Neural cell (in vitro differentiated cells): ENCODE measurements at regions not wholly inside any gene's neighbourhood (a gene's known extent, or its start where the extent isn't known, plus 50 kb on each side); places are given as distances from the start of the nearest gene placed in this dataset.

Experiments
- EP300 ChIP-seq: fragments of 450-650 bp; conservative IDR thresholded peaks from 2 replicates; pipeline ENCODE4 v1.6.1; 2014; ENCODE audit warnings: antibody characterized with exemption, mild to moderate bottlenecking, moderate library complexity; ENCODE audit not compliant: poor library complexity, severe bottlenecking
- EZH2 ChIP-seq: fragments of 200-600, 300-800 bp; shearing (Covaris generic), sonication (generic); IDR thresholded peaks from 2 replicates; pipeline ENCODE4 v1.6.1; 2014; ENCODE audit warnings: antibody characterized with exemption, low read length, borderline replicate concordance, mild to moderate bottlenecking; ENCODE audit not compliant: insufficient read depth, poor library complexity, severe bottlenecking
- MXI1 ChIP-seq: fragments of 450-650 bp; conservative IDR thresholded peaks from 2 replicates; pipeline ENCODE4 v1.6.1; 2014; ENCODE audit warnings: antibody characterized with exemption, mild to moderate bottlenecking; ENCODE audit not compliant: poor library complexity, severe bottlenecking
- RAD21 ChIP-seq: fragments of 450-650 bp; conservative IDR thresholded peaks from 2 replicates; pipeline ENCODE4 v1.6.1; 2014; ENCODE audit warnings: antibody characterized with exemption, mild to moderate bottlenecking, moderate library complexity
- TF ChIP-seq, protein P1 (sequence below): fragments of 450-650 bp; IDR thresholded peaks from 2 replicates; pipeline ENCODE4 v1.5.1; 2014; ENCODE audit warnings: antibody characterized with exemption, mild to moderate bottlenecking, moderate library complexity; ENCODE audit not compliant: poor library complexity, severe bottlenecking

DNA sequence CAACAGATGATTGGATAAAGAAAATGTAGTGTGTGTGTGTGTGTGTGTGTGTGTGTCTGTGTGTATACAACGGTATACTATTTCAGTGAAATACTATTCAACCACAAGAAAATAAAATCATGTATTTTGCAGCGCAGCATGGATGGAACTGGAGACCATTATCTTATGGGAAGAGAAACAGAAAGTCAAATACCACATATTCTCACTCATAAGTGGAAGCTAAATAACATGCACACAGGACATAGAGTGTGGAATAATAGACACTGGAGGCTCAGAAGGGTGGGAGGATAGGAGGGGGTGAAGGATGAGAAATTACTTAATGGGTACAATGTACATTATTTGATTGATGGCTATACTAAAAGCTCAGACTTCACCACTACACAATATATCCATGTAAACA, 609.1 kb upstream of the SLC39A10 start:
- TF ChIP-seq, protein P1, sequence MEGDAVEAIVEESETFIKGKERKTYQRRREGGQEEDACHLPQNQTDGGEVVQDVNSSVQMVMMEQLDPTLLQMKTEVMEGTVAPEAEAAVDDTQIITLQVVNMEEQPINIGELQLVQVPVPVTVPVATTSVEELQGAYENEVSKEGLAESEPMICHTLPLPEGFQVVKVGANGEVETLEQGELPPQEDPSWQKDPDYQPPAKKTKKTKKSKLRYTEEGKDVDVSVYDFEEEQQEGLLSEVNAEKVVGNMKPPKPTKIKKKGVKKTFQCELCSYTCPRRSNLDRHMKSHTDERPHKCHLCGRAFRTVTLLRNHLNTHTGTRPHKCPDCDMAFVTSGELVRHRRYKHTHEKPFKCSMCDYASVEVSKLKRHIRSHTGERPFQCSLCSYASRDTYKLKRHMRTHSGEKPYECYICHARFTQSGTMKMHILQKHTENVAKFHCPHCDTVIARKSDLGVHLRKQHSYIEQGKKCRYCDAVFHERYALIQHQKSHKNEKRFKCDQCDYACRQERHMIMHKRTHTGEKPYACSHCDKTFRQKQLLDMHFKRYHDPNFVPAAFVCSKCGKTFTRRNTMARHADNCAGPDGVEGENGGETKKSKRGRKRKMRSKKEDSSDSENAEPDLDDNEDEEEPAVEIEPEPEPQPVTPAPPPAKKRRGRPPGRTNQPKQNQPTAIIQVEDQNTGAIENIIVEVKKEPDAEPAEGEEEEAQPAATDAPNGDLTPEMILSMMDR = no peak
- TF ChIP-seq EZH2 (no peak), EP300 (no peak), RAD21 (no peak), MXI1 (no peak)
